Vagina (tissue), 2 donors: ENCODE measurements at regions not wholly inside any gene's neighbourhood (a gene's known extent, or its start where the extent isn't known, plus 50 kb on each side); places are given as distances from the start of the nearest gene placed in this dataset.

Experiments used
- POLR2A ChIP-seq, 2 donors: fragments of 450-650 bp; IDR thresholded peaks; one replicate each; pipeline ENCODE4 v1.6.1; 2017; ENCODE audit warnings: antibody characterized with exemption in 2 of 2, mild to moderate bottlenecking in 2 of 2, moderate library complexity in 2 of 2
- TF ChIP-seq, protein P1 (sequence below), 3 experiments: fragments of 450-650 bp in 2 of 3; fragments of 200-600 bp in 1 of 3; sonication (generic) in 1 of 3; IDR thresholded peaks; one replicate each; pipeline ENCODE4 v1.5.1; 2017 to 2019; ENCODE audit warnings: antibody characterized with exemption in 3 of 3, mild to moderate bottlenecking in 2 of 3, moderate library complexity in 2 of 3

DNA sequence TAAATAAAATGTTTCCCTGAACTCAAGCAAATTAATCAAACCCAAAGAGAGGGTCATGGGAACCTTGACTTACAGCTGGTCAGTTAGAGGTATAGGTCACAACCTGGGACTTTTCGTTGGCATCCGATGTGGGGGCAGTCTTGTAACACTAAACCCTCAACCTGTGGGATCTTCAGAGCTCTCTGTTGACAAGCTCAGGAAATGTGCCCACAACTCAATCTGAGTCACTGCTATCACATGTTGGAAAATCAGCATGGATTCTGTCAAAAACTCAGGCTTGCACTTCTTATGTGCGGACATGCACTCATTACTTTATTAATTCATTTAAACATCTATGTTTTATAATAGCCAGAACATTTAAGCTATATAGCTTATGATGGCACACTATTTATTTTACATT lies 424.6 kb upstream of the SORCS1 start:
- TF ChIP-seq, protein P1, sequence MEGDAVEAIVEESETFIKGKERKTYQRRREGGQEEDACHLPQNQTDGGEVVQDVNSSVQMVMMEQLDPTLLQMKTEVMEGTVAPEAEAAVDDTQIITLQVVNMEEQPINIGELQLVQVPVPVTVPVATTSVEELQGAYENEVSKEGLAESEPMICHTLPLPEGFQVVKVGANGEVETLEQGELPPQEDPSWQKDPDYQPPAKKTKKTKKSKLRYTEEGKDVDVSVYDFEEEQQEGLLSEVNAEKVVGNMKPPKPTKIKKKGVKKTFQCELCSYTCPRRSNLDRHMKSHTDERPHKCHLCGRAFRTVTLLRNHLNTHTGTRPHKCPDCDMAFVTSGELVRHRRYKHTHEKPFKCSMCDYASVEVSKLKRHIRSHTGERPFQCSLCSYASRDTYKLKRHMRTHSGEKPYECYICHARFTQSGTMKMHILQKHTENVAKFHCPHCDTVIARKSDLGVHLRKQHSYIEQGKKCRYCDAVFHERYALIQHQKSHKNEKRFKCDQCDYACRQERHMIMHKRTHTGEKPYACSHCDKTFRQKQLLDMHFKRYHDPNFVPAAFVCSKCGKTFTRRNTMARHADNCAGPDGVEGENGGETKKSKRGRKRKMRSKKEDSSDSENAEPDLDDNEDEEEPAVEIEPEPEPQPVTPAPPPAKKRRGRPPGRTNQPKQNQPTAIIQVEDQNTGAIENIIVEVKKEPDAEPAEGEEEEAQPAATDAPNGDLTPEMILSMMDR (IDR thresholded peaks at IDR 0.05), result no peak
- no peak for TF ChIP-seq POLR2A (IDR thresholded peaks at IDR 0.05)
